HUDEP-2 (cell line): ENCODE measurements at regions not wholly inside any gene's neighbourhood (a gene's known extent, or its start where the extent isn't known, plus 50 kb on each side); places are given as distances from the start of the nearest gene placed in this dataset.
A peak's percentile ranks its signal among the peaks of the same experiment; 100 is the strongest.

Experiments used
- DNase-seq, 76 experiments: peaks; one replicate each; lab custom pipeline; 2025; ENCODE audit not compliant: unreplicated experiment in 76 of 76; lab: John Stamatoyannopoulos, UW

- DNase-seq: no peak
These were observed 519.1 kb downstream of the IQCM start for GRCh38 chr4:149296503-149296902.

DNA sequence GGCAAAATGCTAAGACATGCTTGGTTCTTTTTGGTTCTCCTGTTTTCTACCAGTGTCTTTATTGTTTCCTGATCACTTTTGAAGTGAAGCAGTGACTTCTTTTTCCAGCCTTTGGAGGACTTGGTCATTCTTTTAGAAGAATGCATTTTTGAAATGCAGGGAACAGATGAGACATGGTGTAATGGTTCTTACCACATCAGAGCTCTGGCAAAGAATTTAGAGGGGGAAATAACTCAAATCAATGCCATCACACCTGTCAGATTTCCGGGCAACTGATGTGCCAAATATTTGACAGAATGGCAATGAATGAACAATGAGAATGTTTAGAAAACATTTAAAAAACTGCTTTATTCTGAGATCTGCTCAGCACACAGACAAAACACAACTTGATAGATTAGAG, 519.6 kb downstream of the IQCM start:
- no peak for DNase-seq

GRCh38 chr4:149294601-149295000, 521.0 kb downstream of the IQCM start:
- DNase-seq: no peak

DNA sequence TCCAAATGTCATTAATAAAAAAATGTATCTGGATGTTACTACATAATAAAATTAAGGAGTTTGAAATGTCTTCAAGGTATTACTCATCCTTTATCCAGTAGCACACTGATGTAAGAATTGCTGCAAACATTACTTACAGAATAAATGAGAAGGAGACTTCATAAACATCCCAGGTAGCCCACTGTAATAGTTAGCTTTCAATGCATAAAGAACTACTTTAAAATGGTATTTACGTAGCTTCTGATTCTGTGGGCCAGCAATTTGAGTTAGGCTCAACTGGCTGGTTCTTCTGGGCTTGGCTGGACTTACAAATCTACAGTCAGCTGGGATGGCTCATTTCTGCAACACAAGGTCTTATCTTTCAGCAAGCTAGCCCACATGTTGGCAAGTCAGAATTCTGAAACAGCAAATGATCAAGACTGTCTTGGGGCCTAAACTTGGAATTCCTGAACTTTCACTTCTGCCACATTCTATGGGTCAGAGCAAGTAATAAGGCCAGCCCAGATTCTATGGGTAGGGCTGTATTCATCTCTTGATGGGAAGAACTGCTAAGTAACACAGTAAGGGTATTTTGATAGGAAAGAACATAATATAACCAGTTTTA, 522.5 kb downstream of the IQCM start:
- DNase-seq: no peak

GRCh38 chr4:149292425-149293007, 523.1 kb downstream of the IQCM start:
- DNase-seq: no peak

DNA sequence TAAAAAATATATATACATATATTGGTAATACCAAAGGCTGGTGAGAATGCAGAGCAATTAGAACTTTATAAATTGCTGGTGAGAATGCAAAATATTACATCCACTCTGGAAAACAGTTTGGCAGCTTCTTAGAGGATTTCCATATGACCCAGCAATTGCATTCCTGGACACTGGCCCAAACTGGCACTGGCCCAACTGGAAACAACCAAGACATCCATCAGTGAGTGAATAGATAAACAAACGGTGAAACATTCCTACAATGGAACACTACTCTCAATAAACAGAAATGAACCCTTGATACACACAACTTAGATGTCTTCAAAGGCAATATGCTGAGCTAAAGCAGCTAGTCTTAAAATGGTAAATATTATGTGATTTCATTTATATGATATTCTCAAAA, 524.2 kb downstream of the IQCM start:
- DNase-seq: no peak

DNA sequence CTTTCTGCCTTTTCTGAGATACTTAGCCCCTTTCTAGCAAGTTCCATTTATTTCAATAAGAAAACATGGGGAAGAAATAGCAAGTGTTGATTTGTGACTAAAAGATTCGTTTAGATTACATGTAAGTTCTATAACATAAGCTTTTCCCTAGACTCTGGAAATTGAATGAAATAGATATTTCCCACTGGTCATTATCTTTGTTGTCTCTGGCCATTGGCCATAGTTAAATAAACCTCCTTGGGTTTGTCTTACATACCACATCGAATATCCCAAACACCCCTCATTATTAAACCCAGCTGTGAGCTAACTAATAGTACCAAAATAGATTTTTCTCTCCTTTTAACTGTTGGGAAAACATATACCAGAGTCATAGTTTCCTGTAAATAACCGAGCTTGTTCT, 534.8 kb downstream of the IQCM start:
- DNase-seq: no peak

DNA sequence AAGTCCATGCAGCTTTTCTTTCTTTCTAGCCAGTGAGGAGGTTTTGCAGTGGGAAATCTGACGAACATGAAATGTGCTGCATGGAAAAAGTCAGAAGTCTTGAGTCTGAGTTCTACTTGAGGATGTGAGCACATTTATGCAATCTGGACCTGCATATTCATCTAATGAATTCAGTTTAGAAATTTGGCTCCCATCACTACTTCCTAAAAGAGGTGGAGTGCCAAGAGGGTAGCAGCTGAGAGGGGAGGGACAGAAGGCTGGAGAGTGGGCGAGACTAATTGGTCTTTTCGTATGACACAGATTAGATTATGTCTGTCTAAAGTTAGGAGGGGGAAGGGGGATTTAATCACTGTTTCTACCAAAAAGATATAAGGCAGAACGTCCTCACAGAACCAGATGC, 535.9 kb downstream of the IQCM start:
- no peak for DNase-seq

DNA sequence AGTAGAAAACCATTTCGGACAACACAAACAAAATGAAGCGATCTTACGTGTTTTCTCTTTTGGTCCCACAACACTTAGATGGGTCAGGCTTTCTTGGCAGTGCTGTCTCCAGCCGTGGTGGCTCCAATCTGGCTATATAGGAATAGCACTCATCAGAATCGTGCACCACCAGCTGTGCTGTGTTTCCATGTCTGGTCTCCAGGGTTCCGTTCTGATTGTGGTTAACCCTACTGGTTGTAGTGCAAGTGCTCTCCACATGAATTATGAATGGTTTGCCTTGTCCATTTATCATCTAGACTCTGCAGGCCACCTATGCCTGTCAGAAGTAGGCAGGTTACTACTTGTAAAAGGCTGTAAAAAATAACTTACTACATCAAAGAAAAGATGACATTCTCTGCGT, 536.3 kb downstream of the IQCM start:
- DNase-seq: no peak

- DNase-seq: no peak
These were observed 537.9 kb downstream of the IQCM start for GRCh38 chr4:149277705-149278104.

DNA sequence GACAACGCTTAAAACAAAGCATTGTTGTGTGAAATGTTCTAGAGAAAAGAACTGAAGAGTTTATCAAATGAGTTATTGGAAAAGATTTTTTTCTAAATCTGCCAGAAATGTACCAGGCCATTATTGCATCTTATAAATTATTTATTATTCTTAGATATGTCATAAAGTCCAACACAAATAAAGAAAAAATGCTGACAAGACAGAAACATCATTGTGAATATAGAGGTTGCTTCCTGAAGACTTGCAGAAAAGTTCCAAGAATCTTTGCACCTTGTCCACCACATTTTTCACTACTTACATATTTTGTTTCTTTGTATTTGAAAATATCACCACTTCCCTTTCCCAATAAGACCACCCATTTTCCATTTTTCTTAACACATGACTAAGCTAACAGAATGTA, 545.8 kb downstream of the IQCM start:
- DNase-seq: no peak

GRCh38 chr4:149266301-149266700, 549.3 kb downstream of the IQCM start:
- no peak for DNase-seq

GRCh38 chr4:149265645-149266044, 550.0 kb downstream of the IQCM start:
- DNase-seq: no peak

DNA sequence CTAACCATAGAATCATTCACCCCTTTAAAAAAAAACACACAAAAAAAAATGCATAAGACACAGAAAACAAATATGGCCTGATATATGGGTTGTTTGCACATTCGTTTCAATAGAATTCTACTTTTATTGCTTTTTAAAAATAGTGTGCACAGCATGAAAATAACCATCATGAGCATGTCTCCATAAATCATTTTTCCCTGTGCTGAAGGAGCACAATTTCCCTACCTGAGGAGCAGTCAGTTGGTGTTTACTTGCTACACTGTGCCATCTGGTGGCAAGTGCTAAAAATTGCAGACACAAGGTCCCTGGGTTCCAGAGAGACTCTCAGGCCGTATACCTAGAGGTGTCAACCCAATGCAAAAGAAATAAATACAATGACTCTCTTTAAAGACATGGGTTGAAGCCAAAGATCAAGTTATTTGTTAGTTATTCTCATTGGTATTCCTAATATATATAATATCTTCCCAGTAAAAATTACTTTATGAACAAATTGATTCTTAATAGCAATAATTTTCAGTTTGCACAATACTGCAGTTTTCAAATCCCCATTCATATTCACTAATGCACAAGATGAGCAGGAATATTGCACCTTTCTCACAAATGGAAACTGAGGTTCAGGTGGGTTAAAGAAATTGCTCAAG, 551.4 kb downstream of the IQCM start:
- peak in 28 of 76 experiments; percentile 0 to 45 (median 4) for DNase-seq

DNA sequence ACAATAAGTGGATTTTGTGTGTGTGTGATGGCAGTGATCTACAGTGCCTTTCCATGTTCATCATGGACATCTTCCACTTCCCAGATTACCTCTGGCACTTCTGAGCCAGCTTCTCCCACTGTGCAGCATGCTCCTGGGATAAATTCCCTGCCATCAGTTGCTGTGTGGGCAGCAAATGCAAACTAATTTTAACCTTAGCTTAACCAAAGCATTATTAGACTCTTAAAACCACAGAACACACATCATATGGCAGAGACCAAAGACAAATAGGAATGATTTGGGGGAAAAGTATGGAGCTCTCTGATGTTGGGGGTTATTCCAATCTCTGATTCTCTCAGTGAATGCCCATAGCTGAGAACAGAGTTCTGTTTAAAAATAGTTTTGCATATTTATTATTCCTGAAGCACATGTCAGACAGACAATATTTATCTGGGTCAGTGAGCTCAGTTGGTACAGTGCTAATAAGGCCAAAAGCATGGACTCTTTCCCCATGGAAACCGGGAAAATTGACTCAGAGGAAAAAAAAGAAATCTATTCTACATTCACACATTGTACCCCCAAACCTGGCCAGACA, 567.4 kb downstream of the IQCM start:
- DNase-seq: no peak

DNA sequence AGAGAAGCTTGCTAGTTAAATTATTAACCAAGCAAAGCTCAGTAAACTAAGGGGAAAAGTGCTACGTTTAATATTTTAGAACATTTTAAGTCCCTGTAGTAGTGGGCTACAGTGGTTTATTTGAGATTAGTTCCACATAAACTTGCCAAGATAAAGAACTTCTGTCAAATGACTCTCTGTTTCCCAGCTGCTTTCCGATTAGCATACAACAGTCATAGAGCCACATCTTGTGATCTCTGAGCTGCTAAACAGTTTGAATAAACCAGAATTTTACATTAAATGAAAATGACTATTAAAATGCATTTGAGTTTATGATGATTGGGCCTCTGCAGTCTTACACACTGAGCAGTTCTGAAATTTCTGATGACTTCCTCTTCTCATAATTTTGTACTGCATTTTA, 568.5 kb downstream of the IQCM start:
- DNase-seq: no peak

GRCh38 chr4:149245333-149245732, 570.3 kb downstream of the IQCM start:
- DNase-seq: no peak

DNA sequence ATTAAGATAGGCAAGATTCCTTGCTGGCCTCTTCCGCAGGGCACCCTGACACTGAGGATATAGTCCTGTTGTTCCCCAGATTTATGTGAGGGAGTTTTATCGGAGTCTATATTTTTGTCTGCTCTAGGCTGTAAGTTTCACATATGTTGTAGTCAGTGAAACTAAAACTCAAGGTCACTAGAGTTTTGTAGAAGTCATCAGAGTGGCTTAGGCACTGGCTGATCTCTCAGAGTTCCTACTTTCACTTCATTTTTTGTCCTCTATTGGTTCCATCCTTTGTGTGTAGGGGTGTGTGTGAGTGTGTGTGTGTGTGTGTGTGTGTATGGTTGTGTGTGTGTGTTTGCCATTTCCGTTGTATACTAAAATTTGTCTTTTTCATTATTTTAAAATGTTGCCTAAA, 577.5 kb downstream of the IQCM start:
- DNase-seq: no peak

DNA sequence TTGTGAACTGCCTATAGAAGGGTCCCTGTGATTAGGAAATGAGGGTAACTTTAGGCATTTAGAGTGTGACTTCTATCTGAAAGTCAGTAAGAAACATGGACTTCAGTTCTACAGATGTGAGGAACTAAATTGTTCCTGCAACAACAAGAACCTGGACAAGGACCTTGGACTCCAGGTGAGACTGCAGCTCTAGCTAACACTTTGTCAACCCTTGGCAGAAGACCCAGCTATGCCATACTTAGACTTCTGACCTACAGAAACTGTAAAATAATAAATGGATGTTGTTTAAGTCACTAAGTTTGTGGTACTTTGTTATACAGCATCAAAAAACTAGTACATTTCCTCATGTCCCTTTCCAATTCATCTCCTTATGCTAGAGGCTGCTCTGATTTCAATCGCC, 580.8 kb downstream of the IQCM start:
- DNase-seq: no peak

- DNase-seq: no peak
These were observed 592.0 kb downstream of the IQCM start for GRCh38 chr4:149223659-149224058.

GRCh38 chr4:149218672-149219071, 597.0 kb downstream of the IQCM start:
- no peak for DNase-seq

DNA sequence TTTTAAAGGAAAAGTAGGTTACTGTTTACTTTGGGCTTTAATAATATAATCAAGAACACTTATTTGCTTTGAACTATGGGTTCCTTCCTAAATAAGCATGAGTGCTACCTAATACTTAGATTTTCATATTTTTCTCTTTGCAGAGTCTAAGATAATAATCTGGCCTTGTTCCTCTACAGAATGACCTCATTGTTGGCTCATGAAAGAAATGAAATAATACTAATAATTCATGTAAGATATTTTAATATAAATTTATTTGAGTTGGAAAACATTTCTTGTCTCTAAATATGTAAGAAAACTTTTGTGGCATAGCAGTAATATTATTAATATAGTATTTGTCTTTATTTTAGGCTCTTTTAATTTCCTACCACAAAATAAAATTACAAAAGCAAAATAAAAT, 601.3 kb downstream of the IQCM start:
- no peak for DNase-seq
